GM21360 (cell line): ENCODE measurements at regions not wholly inside any gene's neighbourhood (a gene's known extent, or its start where the extent isn't known, plus 50 kb on each side); places are given as distances from the start of the nearest gene placed in this dataset.

ENCODE experiments used
- ATAC-seq: cut with Tn5 transposase; IDR thresholded peaks from one replicate; pipeline ENCODE4 v1.9.1; 2021; ENCODE audit warnings: mild to moderate bottlenecking, moderate library complexity; ENCODE audit not compliant: unreplicated experiment

DNA sequence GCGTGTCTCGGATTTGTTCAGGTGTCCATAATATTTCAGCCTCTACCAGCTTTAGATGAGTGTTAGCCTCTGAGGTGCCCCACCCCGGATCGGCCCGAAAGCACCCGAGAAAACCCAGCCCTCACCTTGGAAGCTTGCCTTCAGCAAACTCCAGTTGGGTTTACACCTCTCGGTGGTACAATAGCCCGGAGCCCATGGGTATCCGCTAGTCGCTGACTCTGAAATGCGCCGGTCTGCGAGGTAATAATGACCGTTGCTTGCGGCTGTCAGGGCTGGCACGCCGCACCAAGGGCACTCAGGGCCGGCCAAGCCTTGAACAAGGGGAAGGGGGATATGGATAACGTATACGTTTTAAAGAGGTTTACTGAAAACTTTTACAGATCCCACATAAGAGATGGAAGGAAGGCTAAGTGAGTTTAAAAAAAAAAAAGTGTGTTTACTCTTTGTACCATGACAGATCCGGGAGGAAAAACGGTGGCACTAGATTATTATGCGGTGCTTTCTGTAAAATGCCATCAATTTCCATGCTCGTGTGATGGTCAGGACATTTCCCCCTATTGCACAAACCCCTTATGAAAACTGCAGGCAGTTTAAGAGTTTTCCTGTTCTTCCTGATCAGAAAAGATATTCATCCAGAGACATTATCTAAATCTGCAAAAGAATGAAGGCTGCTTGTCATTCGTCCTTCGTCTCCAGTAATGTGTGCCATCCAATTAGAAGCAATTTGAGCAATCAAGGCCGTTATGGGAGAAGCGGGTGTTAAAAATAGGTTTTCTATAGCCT lies 124.2 kb downstream of the TMEM161B start:
- no peak for ATAC-seq

DNA sequence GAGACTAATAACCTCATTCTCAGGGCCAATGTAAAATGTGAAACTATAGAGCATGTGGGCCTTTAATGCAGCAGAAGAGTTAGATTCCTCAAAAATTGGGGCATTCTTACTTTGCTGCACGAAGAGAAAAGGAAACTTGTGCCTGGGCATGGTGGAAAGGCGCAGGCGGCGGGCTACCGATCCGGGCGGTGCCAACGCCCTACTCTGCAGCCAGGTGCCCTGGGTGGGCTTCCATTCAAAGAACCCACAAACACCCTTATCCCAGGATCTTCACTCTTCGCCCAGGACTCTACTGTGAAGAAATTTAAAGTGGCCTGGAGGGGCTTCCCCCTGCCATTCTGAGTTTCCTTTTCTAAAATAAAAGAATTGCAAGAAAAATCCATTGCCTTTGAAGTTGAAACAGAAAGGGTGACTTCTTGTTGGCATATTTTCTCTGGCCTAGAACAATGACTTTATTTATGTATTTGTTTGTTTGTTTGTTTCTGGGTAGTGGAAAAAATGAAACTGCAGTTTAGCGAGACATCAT lies 124.9 kb downstream of the TMEM161B start:
- ATAC-seq = no peak

DNA sequence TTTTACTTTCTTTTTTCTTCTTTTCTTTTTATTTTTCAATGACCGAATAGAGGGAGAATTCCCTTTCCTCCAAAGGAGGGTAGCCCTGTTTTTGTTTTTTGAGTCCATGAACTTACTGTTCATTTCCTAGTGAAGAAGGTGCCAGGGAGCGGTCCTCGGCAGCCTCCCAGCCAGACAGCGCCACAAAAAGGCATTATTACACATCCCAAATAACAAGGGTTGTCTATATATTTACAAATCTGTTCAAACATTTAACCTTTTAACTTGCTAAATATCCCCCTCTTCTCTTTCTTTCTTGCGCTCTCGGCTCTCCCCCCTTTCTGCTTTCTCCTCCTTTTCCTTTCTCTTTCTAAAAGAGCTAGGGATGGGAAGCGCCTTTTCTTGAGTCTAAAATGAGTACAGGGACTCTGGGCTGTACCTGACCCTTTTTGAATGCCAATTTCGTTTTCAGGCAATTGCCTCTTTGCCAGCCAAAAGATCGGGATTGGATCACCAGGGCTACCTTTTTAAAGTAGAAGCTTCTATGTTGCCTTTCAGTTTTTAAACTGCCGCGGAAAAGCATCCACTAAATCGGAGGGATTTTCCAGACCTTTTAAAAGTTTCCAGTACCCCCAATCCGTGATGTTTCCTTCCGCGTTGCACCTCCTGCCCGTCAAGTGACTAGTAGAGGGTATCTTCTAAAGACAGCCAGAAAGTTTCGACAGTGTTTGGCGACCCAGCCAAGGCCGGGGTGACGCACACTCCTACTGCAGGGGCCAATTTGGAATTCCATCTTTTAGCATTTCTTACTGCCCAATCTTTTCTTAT lies 125.6 kb downstream of the TMEM161B start:
- ATAC-seq = no peak

DNA sequence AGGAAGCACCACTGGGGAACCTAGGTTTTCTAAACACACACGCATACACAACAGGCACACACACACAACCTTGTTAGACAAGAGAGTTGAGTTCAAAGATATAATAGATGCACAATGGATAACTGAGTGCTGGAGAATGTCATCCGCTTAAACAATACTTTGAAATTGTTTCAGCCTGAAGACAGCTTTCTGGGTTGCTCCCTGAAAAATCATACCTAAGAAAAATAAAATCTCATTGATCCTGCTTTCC lies 126.1 kb downstream of the TMEM161B start:
- ATAC-seq = no peak

DNA sequence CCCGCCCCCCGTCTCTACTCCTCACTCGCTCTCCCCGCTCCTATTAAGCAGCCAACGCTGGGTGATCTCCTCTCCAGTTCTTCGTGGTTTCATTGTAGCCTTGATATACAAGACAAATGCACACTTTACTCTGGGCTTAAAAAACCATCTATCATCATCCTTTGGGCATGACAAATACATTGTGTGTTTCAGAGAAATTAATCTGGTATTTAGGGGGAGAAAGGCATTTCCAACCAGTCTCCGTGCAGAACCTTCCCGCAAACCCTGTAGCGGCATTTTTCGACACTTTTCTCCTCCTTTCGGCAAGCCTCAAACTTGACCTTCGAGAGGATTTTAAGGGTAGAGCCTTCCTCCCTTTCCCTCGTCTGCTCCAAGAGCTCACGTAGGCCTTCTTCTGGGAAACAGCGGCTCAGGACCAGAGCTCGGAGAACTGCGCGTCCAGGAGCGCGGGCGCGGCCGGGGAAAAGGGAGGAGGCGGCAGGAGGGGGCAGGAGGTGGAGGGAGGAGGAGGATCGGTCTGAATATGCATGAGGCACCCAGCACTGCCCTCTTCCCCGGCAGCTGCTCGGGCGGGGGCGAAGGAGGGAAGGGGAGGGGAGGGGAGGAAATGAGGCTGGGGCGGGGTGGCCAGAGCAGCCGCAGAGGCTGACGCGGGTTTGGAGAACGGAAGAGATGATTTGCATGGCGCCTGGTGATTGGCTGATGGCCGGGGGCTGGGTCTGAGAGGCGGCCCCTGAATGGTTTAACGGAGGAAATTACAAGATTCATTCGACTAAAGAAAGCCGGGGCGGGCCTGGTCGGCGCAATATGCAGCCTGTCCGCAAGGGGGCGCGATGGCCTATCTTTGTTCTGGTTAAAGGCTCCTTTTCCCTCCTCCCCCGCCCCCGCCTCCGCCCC lies 127.5 kb downstream of the TMEM161B start:
- ATAC-seq = peak; percentile 96

DNA sequence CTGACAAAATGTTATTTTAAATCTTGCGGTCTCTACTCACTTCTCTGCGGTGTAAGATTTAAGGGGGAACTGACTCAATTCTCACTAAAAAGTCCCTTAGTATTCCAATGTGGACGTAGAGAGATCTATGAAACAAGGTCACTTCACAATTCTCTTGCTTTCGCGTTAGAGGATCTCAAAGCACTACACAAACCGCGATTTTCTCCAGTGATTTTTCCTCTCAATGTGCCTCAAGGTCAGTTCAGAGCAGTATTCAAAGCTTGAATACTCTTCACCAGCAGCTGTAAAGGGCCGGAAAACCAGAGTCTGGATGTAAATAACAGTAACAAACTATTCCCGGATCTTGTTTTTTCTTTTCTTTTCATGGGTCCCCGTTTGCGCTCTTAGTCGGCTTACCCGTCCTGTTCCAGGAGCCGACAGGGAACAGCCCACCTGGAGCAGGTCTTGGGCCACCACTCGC lies 128.2 kb downstream of the TMEM161B start:
- no peak for ATAC-seq

DNA sequence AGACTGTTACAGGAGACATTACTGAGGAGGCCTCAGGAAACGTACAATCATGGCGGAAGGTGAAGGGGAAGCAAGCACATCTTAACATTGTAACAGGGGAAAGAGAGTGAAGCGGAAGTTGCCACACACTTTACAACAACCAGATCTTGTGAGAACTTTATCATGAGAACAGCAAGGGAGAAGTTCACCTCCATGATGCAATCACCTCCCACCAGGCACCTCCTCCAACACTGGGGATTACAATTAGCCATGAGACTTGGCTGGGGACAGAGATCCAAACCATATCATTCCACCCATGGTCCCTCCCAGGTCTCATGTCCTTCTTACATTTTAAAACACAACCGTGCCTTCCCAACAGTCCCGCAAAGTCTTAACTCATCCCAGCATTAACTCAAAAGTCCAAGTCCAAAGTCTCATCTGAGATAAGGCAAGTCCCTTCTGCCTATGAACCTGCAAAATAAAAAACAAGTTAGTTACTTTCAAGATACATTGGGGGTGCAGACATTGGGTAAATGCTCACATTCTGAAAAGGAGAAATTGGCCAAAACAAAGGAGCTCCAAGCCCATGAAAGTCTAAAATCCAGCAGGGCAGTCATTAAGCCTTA lies 138.3 kb downstream of the TMEM161B start:
- no peak for ATAC-seq

- ATAC-seq = no peak
Observed at GRCh38 chr5:88128813-88129212, 139.8 kb downstream of the TMEM161B start.

DNA sequence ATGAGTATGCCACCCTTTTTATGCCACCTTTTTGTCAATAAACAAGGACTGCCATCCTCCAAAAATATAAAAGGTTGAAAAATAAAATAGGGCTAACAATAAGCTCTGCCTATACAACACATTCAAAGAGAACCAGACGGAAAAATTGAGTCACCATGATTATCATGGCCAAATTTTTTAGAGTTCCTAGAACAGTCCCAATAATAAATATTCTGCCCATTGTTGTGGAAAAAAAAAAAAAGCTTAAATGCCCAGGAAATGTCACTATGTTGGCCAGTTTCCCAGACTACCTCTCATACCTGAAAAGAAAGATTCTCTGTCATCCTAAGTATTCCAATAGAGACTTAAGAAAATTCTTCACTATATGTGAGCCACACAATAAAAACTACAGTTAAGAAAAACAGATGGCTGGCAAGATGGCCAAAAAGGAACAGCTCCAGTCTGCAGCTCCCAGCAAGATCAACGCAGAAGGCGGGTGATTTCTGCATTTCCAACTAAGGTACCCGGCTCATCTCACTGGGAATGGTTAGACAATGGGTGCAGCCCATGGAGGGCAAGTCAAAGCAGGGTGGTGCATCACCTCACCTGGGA lies 149.0 kb downstream of the TMEM161B start:
- ATAC-seq = no peak

- ATAC-seq = no peak
Observed at GRCh38 chr5:88118179-88118578, 150.5 kb downstream of the TMEM161B start.

GRCh38 chr5:88117546-88117945 lies 151.1 kb downstream of the TMEM161B start:
- ATAC-seq = no peak

GRCh38 chr5:88116396-88116795 lies 152.2 kb downstream of the TMEM161B start:
- ATAC-seq = no peak

GRCh38 chr5:88115211-88115610 lies 153.4 kb downstream of the TMEM161B start:
- ATAC-seq = no peak

GRCh38 chr5:88113429-88113828 lies 155.2 kb downstream of the TMEM161B start:
- ATAC-seq = no peak

- ATAC-seq = no peak
Observed at GRCh38 chr5:88109818-88110217, 158.8 kb downstream of the TMEM161B start.

GRCh38 chr5:88108490-88109279 lies 160.0 kb downstream of the TMEM161B start:
- no peak for ATAC-seq

- no peak for ATAC-seq
Observed at GRCh38 chr5:88094906-88095496, 173.6 kb downstream of the TMEM161B start.

- no peak for ATAC-seq
Observed at GRCh38 chr5:88094403-88094802, 174.2 kb downstream of the TMEM161B start.

DNA sequence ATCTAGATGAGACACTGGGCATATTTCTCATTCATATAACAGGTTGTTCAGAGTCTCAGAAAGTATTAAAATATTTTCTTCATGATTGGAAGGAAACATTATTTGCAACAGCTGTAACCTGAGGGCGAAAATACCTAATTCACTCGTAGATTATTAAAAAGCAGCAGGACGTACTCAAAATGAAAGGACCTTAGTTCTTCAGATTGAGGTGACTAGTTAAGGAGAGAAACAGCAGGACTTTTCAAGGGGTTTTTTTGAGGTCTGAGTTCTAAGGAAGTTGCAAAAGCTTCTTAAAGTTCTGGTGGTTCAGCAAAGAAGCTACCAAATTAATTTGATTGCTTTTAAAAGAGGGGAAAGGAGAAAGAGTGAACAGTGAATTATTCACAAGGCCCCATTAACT lies 174.9 kb downstream of the TMEM161B start:
- ATAC-seq = no peak
